ENCODE measurements at regions not wholly inside any gene's neighbourhood (a gene's known extent, or its start where the extent isn't known, plus 50 kb on each side); places are given as distances from the start of the nearest gene placed in this dataset.

- TF ChIP-seq POLR2AphosphoS5 (IDR thresholded peaks at IDR 0.05) (no peak), CTCF (IDR thresholded peaks at IDR 0.05) (no peak), POLR2A (IDR thresholded peaks at IDR 0.05) (no peak)
Observed at GRCh38 chr4:110415041-110415440, 60.9 kb upstream of the ENPEP start.
